GM12874 (cell line): ENCODE measurements at regions not wholly inside any gene's neighbourhood (a gene's known extent, or its start where the extent isn't known, plus 50 kb on each side); places are given as distances from the start of the nearest gene placed in this dataset.

Experiments
- TF ChIP-seq, protein P1 (sequence below): IDR thresholded peaks from 2 replicates; pipeline ENCODE4 v1.5.1; 2011; ENCODE audit warnings: low read depth, mild to moderate bottlenecking, control low read depth, low read length, moderate library complexity; ENCODE audit not compliant: insufficient read depth

- TF ChIP-seq, protein P1, sequence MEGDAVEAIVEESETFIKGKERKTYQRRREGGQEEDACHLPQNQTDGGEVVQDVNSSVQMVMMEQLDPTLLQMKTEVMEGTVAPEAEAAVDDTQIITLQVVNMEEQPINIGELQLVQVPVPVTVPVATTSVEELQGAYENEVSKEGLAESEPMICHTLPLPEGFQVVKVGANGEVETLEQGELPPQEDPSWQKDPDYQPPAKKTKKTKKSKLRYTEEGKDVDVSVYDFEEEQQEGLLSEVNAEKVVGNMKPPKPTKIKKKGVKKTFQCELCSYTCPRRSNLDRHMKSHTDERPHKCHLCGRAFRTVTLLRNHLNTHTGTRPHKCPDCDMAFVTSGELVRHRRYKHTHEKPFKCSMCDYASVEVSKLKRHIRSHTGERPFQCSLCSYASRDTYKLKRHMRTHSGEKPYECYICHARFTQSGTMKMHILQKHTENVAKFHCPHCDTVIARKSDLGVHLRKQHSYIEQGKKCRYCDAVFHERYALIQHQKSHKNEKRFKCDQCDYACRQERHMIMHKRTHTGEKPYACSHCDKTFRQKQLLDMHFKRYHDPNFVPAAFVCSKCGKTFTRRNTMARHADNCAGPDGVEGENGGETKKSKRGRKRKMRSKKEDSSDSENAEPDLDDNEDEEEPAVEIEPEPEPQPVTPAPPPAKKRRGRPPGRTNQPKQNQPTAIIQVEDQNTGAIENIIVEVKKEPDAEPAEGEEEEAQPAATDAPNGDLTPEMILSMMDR, result no peak
Measured at GRCh38 chr4:23629421-23629820, 260.4 kb downstream of the PPARGC1A start.

DNA sequence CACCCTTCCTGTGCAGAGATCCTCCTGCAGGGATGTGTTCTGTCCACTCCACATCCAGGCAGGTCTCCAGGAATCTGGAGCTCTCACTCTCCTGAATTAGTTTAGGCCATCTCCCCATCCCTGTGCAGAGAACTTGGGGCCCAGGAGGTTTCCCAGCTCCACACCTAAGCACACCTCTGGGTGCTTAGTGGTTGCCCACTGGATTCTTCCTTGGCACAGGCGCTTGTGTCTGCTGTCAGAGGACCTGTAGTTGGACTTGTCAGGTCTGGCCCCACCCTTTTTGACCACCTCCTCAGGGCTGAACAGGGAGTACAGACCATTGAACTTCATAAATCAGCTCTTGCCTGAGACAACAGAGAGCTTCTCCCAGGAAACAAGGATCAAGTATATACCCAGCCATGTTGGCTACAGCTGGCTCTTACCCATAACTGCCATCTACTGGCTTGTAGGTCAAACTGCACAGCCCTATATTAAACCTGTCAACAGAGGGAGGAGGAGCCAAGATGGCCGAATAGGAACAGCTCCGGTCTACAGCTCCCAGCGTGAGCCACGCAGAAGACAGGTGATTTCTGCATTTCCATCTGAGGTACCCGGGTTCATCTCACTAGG is 275.5 kb downstream of the PPARGC1A start:
- TF ChIP-seq, protein P1, result peak; percentile 50

GRCh38 chr4:23613782-23614181 is 276.1 kb downstream of the PPARGC1A start:
- TF ChIP-seq, protein P1, result no peak

DNA sequence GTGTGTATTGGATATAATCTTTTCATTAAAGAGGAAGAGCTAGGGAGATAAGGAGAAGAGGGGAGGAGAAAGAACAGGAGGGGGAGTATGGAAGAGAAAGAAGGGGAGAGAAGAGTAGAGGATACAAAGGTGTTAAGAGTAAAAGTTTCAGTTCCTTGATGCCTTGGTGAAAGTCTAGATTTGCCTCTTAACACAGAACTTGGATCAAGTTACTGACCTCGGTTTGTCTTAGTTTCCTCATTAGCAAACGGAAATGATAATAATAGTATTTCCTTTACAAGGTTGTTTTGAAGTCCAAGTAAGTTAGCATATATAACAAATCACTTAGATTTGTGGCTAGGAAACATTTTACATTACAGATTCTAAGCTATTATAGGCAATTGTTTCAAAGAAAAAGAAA is 287.1 kb downstream of the PPARGC1A start:
- TF ChIP-seq, protein P1, result no peak

GRCh38 chr4:23594125-23594524 is 295.7 kb downstream of the PPARGC1A start:
- TF ChIP-seq, protein P1, result no peak

DNA sequence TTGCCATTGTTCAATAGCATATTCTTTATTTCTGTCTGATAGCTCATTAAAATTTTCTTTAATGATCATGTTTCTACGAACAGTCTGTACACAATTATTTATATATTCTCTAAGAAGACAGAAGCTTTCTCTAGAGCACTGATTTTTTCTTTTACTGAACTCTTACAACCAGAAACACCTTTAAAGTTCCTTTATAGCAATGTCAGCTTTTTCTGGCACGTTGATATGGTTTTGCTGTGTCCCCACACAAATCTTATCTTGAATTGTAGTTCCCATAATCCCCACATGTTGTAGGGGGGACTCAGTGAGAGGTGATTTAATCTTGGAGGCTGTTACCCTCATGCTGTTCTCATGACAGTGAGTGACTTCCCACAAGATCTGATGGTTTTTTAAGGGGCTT is 299.4 kb downstream of the PPARGC1A start:
- TF ChIP-seq, protein P1, result no peak

- TF ChIP-seq, protein P1, result no peak
Measured at GRCh38 chr4:23584024-23584423, 305.8 kb downstream of the PPARGC1A start.
